GM12875 (cell line): ENCODE measurements at regions not wholly inside any gene's neighbourhood (a gene's known extent, or its start where the extent isn't known, plus 50 kb on each side); places are given as distances from the start of the nearest gene placed in this dataset.

Experiments
- H3K4me3 ChIP-seq: one replicate; pipeline ENCODE4 v1.5.1; 2011; ENCODE audit warnings: low read depth, low read length, control low read depth
- CTCF ChIP-seq: IDR thresholded peaks from 2 replicates; pipeline ENCODE4 v1.5.1; 2011; ENCODE audit warnings: low read depth, mild to moderate bottlenecking, control low read depth, inconsistent platforms, low read length, moderate library complexity, borderline replicate concordance; ENCODE audit not compliant: insufficient read depth

- TF ChIP-seq CTCF, result peak; percentile 85
- no peak overlapping the region for H3K4me3 ChIP-seq
Measured at GRCh38 chr2:41698678-41699422, 349.0 kb upstream of the PKDCC start.

GRCh38 chr2:41701231-41701630, 346.6 kb upstream of the PKDCC start:
- TF ChIP-seq CTCF, result no peak

GRCh38 chr2:41703123-41703522, 344.7 kb upstream of the PKDCC start:
- TF ChIP-seq CTCF, result no peak
- H3K4me3 ChIP-seq, result no peak overlapping the region

More at GRCh38 chr2:41701231-41701630, 346.6 kb upstream of the PKDCC start:
- no peak overlapping the region for H3K4me3 ChIP-seq

- no peak for TF ChIP-seq CTCF
- no peak overlapping the region for H3K4me3 ChIP-seq
Measured at GRCh38 chr2:41705634-41706033, 342.2 kb upstream of the PKDCC start.

- no peak overlapping the region for H3K4me3 ChIP-seq
- TF ChIP-seq CTCF, result no peak
Measured at GRCh38 chr2:41706286-41706685, 341.5 kb upstream of the PKDCC start.

GRCh38 chr2:41707790-41708451, 339.9 kb upstream of the PKDCC start:
- no peak for TF ChIP-seq CTCF
- H3K4me3 ChIP-seq, result no peak overlapping the region

GRCh38 chr2:41709702-41710599, 337.9 kb upstream of the PKDCC start:
- no peak overlapping the region for H3K4me3 ChIP-seq
- no peak for TF ChIP-seq CTCF
